Activated T-helper 2 cell treated with anti-CD3 and anti-CD28 coated beads, Interferon-gamma antibody, Interleukin-2, Interleukin-4, amounts not matched to agents 10 μg/mL and 5 μg/mL and 100 μg/mL, durations not matched to agents 14 hours and 24 hours and 36 hours (primary cell): ENCODE measurements at regions not wholly inside any gene's neighbourhood (a gene's known extent, or its start where the extent isn't known, plus 50 kb on each side); places are given as distances from the start of the nearest gene placed in this dataset.

Experiments used
- DNase-seq: peaks from one replicate; pipeline ENCODE4 v3.0.0; 2021; ENCODE audit warnings: low spot score
- H3K27ac Mint-ChIP-seq: one replicate; pipeline ENCODE4 v1.8.0; 2021; ENCODE audit warnings: mixed read lengths
- H3K27me3 Mint-ChIP-seq: one replicate; pipeline ENCODE4 v1.8.0; 2021; ENCODE audit warnings: low read depth, mixed read lengths
- H3K36me3 Mint-ChIP-seq: one replicate; pipeline ENCODE4 v1.8.0; 2021; ENCODE audit warnings: low read depth, mixed read lengths
- H3K4me1 Mint-ChIP-seq: one replicate; pipeline ENCODE4 v1.8.0; 2021; ENCODE audit warnings: low read depth, mixed read lengths
- H3K4me3 Mint-ChIP-seq: one replicate; pipeline ENCODE4 v1.8.0; 2021; ENCODE audit warnings: low read depth, mild to moderate bottlenecking, moderate library complexity, mixed read lengths
- H3K9me3 Mint-ChIP-seq: one replicate; pipeline ENCODE4 v1.8.0; 2021; ENCODE audit warnings: mixed read lengths
- intact Hi-C: fragments of 100-400 bp; cut with micrococcal nuclease; formaldehyde crosslinking; loops from one replicate; pipeline ENCODE4 v1.15.1; 2023

DNA sequence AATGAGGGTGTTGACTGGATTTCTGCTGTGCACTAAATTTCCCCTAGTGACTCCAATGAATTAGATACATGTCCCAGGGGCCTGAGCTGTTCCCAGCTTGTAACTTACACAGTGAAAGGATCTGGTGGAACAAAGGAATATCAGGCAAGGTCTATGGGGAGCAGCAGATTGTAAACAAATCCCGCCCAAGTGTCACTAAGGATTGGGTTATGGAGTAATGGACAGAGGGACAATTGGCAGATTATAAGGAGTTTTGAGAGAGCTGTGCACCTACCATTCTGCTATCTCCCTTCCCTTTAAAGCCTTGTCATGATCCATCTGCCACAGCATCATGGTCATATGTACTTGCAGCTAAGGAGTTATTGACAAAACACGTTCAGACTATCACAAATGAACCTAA lies 183.0 kb downstream of the RAB11FIP2 start:
- H3K4me3 Mint-ChIP-seq, result no peak overlapping the region
- H3K27ac Mint-ChIP-seq, result no peak overlapping the region
- H3K27me3 Mint-ChIP-seq, result no peaks in the 10 kb centered on the region
- no peaks in the 10 kb centered on the region for H3K4me1 Mint-ChIP-seq
- intact Hi-C loops, result no loop called here
- DNase-seq, result no peak
- no peaks in the 10 kb centered on the region for H3K36me3 Mint-ChIP-seq
- H3K9me3 Mint-ChIP-seq, result no peaks in the 10 kb centered on the region

- intact Hi-C loops, result no loop called here
- Mint-ChIP-seq H3K36me3 (no peaks in the 10 kb centered on the region), H3K4me1 (no peaks in the 10 kb centered on the region), H3K27me3 (no peaks in the 10 kb centered on the region), H3K27ac (no peak overlapping the region), H3K4me3 (no peak overlapping the region), H3K9me3 (no peaks in the 10 kb centered on the region)
- no peak for DNase-seq
Measured at GRCh38 chr10:117865945-117866344, 180.8 kb downstream of the RAB11FIP2 start.

- peaks cover 1% of the 10 kb centered on the region for H3K27me3 Mint-ChIP-seq
- H3K4me1 Mint-ChIP-seq, result no peaks in the 10 kb centered on the region
- H3K9me3 Mint-ChIP-seq, result no peaks in the 10 kb centered on the region
- no peak overlapping the region for H3K4me3 Mint-ChIP-seq
- intact Hi-C loops, result no loop called here
- DNase-seq, result no peak
- no peaks in the 10 kb centered on the region for H3K36me3 Mint-ChIP-seq
- no peak overlapping the region for H3K27ac Mint-ChIP-seq
Measured at GRCh38 chr10:117868151-117868550, 178.6 kb downstream of the RAB11FIP2 start.

DNA sequence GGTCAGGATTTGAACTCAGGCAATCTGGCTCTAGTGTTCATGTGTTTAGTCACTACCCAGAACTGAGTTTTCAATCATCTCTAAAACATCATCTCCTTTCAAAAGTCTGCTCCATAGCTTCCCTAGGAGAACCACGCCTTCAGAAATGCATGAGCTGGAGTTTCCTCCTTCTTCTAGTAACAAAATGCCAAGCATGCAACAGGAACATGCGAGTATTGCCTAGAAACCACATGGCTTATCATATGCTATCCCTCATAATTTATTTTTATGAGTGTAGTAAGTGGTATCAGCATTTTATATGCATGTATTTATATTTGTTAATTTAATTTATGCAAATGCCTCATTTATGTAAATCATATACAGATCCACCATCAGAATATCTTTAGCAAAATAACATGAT lies 170.9 kb downstream of the RAB11FIP2 start:
- intact Hi-C loops, result no loop called here
- H3K9me3 Mint-ChIP-seq, result no peaks in the 10 kb centered on the region
- peaks cover 1% of the 10 kb centered on the region for H3K27me3 Mint-ChIP-seq

GRCh38 chr10:117876210-117876609 lies 170.5 kb downstream of the RAB11FIP2 start:
- no peak for DNase-seq
- no peaks in the 10 kb centered on the region for H3K36me3 Mint-ChIP-seq
- H3K4me1 Mint-ChIP-seq, result no peaks in the 10 kb centered on the region
- no peaks in the 10 kb centered on the region for H3K9me3 Mint-ChIP-seq
- peaks cover 1% of the 10 kb centered on the region for H3K27me3 Mint-ChIP-seq
- intact Hi-C loops, result no loop called here
- no peak overlapping the region for H3K4me3 Mint-ChIP-seq
- no peak overlapping the region for H3K27ac Mint-ChIP-seq

More for the DNA sequence above, 170.9 kb downstream of the RAB11FIP2 start:
- no peaks in the 10 kb centered on the region for H3K36me3 Mint-ChIP-seq
- no peak overlapping the region for H3K4me3 Mint-ChIP-seq
- DNase-seq, result no peak
- no peaks in the 10 kb centered on the region for H3K4me1 Mint-ChIP-seq
- no peak overlapping the region for H3K27ac Mint-ChIP-seq

- H3K27ac Mint-ChIP-seq, result no peak overlapping the region
- no peaks in the 10 kb centered on the region for H3K9me3 Mint-ChIP-seq
- DNase-seq, result no peak
- intact Hi-C loops, result no loop called here
- no peaks in the 10 kb centered on the region for H3K36me3 Mint-ChIP-seq
- H3K4me1 Mint-ChIP-seq, result no peaks in the 10 kb centered on the region
- H3K27me3 Mint-ChIP-seq, result no peaks in the 10 kb centered on the region
- no peak overlapping the region for H3K4me3 Mint-ChIP-seq
Measured at GRCh38 chr10:117878626-117879025, 168.1 kb downstream of the RAB11FIP2 start.

DNA sequence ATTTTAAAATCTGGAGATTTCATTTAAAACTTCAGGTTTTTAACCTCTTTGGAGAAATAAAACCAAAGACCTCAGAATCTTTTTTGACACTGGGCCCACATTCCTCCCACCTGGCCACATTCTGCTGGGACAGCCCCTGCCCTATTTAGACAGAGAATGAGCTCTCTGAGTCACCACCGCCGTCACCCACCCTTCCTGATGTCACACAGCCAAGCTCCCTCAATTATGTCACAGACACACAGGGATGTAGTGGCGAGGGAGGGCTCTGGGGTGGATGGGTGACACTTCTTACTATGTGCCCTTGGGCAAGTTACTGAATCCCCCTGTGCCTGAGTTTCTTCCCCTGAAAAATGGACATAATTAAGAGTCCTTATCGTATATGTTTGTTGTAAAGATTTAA lies 162.6 kb downstream of the RAB11FIP2 start:
- no peaks in the 10 kb centered on the region for H3K36me3 Mint-ChIP-seq
- no peak overlapping the region for H3K4me3 Mint-ChIP-seq
- no peaks in the 10 kb centered on the region for H3K27me3 Mint-ChIP-seq
- no peak for DNase-seq
- H3K4me1 Mint-ChIP-seq, result no peaks in the 10 kb centered on the region
- intact Hi-C loops, result no loop called here
- no peaks in the 10 kb centered on the region for H3K9me3 Mint-ChIP-seq
- H3K27ac Mint-ChIP-seq, result no peak overlapping the region

- no peak overlapping the region for H3K4me3 Mint-ChIP-seq
- no peak overlapping the region for H3K27ac Mint-ChIP-seq
- no peaks in the 10 kb centered on the region for H3K27me3 Mint-ChIP-seq
- H3K36me3 Mint-ChIP-seq, result no peaks in the 10 kb centered on the region
- H3K9me3 Mint-ChIP-seq, result no peaks in the 10 kb centered on the region
- H3K4me1 Mint-ChIP-seq, result no peaks in the 10 kb centered on the region
- DNase-seq, result no peak
- intact Hi-C loops, result no loop called here
Measured at GRCh38 chr10:117884592-117884991, 162.1 kb downstream of the RAB11FIP2 start.

GRCh38 chr10:117885206-117885829 lies 161.4 kb downstream of the RAB11FIP2 start:
- no peaks in the 10 kb centered on the region for H3K36me3 Mint-ChIP-seq
- no peak overlapping the region for H3K27ac Mint-ChIP-seq
- no peaks in the 10 kb centered on the region for H3K9me3 Mint-ChIP-seq
- intact Hi-C loops, result no loop called here
- no peaks in the 10 kb centered on the region for H3K4me1 Mint-ChIP-seq
- DNase-seq, result no peak
- H3K27me3 Mint-ChIP-seq, result no peaks in the 10 kb centered on the region
- no peak overlapping the region for H3K4me3 Mint-ChIP-seq

DNA sequence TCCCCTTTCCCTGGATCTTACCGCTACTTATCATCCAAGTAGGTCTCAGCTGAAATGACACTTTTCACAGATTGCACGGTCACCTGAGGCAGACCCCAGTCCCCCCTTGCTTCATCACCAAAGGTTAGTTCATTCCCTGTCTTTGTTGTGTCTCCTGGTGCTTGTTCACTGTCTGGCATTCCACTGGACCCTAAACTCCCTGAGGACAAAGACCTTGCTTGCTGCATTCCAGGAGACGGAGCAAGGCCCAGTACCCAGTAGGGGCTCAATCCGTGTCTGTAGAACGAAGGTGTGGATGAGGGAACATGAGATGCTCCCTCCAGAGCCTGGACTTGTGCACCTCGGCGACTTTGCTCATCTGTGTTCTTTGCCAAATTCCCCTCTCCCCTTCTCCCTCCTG lies 160.0 kb downstream of the RAB11FIP2 start:
- Mint-ChIP-seq H3K9me3 (no peaks in the 10 kb centered on the region), H3K36me3 (no peaks in the 10 kb centered on the region), H3K4me1 (no peaks in the 10 kb centered on the region), H3K27ac (no peak overlapping the region), H3K27me3 (no peaks in the 10 kb centered on the region), H3K4me3 (no peak overlapping the region)
- no peak for DNase-seq
- intact Hi-C loops, result no loop called here

DNA sequence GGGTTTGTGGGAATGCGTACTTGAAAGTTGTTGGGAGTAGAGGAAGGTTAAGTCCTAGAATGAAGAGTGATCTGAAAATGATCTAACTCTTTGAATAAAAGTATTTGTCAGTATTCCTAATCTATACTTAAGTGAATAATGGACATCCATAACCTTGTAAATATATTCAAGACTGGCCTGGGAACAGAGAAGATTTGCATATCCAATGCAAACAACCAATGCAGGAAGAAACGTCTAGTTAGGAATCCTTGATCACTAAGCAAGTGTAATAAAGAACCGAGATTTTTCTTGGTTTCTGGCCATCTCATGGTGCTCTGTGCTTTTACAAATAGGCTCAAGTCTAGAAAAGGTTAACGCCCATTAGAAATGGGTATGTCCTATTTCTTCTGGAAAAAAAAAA lies 157.1 kb downstream of the RAB11FIP2 start:
- no peak overlapping the region for H3K4me3 Mint-ChIP-seq
- no peak overlapping the region for H3K27ac Mint-ChIP-seq
- H3K27me3 Mint-ChIP-seq, result no peaks in the 10 kb centered on the region
- H3K9me3 Mint-ChIP-seq, result no peaks in the 10 kb centered on the region
- intact Hi-C loops, result no loop called here
- H3K4me1 Mint-ChIP-seq, result peaks cover 6% of the 10 kb centered on the region
- no peak for DNase-seq
- no peaks in the 10 kb centered on the region for H3K36me3 Mint-ChIP-seq

- H3K4me1 Mint-ChIP-seq, result peaks cover 6% of the 10 kb centered on the region
- intact Hi-C loops, result no loop called here
- H3K4me3 Mint-ChIP-seq, result no peak overlapping the region
- no peaks in the 10 kb centered on the region for H3K9me3 Mint-ChIP-seq
- no peak overlapping the region for H3K27ac Mint-ChIP-seq
- H3K36me3 Mint-ChIP-seq, result no peaks in the 10 kb centered on the region
- DNase-seq, result no peak
- no peaks in the 10 kb centered on the region for H3K27me3 Mint-ChIP-seq
Measured at GRCh38 chr10:117892681-117893220, 154.0 kb downstream of the RAB11FIP2 start.

DNA sequence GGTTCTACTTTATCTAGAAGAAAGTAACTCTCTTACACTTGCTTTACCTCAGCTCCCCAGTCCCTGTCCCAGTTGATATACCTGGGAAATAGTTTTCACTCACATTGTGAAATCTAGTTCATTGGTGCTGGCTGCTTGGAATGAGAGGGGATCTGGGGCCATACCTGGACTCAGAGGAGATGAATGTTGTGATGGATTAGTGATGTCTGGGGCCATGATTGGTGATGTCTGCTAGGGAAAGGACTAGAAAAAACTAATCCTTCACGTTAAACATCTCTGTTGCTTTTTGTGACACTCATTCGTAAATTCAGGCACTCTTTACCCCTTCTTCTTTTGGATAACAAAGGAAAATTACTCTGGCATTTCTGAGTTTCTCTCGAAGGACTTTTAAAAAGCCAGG lies 152.4 kb downstream of the RAB11FIP2 start:
- Mint-ChIP-seq H3K9me3 (no peaks in the 10 kb centered on the region), H3K27ac (no peak overlapping the region), H3K4me1 (peaks cover 6% of the 10 kb centered on the region), H3K36me3 (no peaks in the 10 kb centered on the region), H3K4me3 (no peak overlapping the region), H3K27me3 (no peaks in the 10 kb centered on the region)
- intact Hi-C loops, result no loop called here
- no peak for DNase-seq

- Mint-ChIP-seq H3K36me3 (no peaks in the 10 kb centered on the region), H3K27me3 (no peaks in the 10 kb centered on the region), H3K4me3 (no peak overlapping the region), H3K9me3 (no peaks in the 10 kb centered on the region), H3K4me1 (peaks cover 6% of the 10 kb centered on the region), H3K27ac (no peak overlapping the region)
- intact Hi-C loops, result no loop called here
- DNase-seq, result no peak
Measured at GRCh38 chr10:117896517-117896916, 150.2 kb downstream of the RAB11FIP2 start.
